Putamen (tissue), 1 donor: ENCODE measurements at regions not wholly inside any gene's neighbourhood (a gene's known extent, or its start where the extent isn't known, plus 50 kb on each side); places are given as distances from the start of the nearest gene placed in this dataset.
A peak's percentile ranks its signal among the peaks of the same experiment; 100 is the strongest.

Experiments
- DNase-seq: peaks from one replicate; pipeline ENCODE4 v3.0.0-alpha.2; 2016; ENCODE audit warnings: low spot score

DNA sequence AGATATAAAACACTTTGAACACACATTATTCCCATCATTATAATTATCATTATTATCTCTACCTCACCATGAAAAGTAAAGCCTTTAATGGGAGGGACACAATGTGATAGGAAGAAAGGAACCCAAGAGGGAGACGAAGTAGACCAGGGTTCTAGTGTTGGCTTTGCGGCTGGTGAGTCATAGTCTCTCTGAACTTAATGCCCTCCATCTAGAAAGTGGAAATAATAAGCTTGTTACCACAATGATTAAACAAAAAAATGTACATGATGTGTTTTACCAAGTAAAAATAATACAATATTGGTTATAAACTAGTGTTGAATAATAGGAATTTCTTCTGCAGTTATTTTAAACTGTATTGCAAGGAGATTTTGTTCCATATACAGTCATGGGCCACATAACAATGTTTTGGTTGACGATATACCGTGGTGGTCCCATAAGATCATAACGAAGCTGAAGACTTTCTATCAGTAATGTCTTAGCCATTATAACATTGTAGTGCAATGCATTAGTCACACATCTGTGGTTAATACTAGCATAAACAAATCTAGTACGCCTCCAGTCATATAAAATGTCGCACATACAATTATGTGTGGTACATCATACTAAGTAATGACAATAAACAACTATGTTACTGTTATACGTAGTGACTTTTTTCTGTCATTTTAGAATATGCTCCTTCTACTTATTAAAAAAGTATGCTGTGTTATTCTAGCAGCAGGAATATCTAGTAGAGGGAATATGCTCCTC lies 450.6 kb upstream of the SORCS1 start:
- no peak for DNase-seq

DNA sequence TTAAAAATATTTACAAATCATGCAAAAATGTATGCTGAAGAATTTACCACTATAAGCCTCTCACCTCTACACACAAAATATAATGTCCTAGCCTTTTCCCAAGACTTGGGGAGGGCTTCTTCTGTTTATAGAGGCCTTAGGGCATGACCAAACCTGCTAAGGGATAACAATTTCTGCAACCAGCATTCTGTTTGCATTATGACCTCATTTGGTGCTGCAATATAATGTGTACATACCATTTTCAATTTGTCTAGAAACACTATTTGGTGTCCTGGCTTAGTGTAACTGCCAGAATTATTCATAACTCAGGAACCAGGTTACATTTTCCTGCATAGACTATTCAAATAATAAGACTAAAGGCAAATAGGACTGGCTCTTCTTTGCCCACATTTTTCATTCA lies 446.6 kb upstream of the SORCS1 start:
- no peak for DNase-seq

DNA sequence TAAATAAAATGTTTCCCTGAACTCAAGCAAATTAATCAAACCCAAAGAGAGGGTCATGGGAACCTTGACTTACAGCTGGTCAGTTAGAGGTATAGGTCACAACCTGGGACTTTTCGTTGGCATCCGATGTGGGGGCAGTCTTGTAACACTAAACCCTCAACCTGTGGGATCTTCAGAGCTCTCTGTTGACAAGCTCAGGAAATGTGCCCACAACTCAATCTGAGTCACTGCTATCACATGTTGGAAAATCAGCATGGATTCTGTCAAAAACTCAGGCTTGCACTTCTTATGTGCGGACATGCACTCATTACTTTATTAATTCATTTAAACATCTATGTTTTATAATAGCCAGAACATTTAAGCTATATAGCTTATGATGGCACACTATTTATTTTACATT lies 424.6 kb upstream of the SORCS1 start:
- DNase-seq = no peak

DNA sequence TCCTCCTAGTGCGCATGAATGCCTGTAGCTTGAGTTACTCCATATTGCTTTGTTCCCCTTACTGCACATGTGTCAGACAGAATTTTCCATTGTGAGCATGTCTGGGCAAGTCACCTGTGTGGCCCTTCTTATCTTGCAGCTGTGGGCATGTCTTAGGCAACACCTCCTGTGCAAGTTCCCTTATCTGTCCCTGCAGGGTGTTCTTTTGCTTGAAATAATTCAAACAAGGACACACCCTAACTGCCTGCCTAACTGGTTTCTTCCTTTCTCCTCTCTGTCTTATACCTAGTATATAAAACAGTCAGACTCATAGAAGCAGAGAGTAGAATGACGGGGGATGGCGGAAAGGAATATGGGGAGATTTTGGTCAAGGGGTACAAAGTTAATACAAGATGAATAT lies 421.1 kb upstream of the SORCS1 start:
- DNase-seq = no peak

DNA sequence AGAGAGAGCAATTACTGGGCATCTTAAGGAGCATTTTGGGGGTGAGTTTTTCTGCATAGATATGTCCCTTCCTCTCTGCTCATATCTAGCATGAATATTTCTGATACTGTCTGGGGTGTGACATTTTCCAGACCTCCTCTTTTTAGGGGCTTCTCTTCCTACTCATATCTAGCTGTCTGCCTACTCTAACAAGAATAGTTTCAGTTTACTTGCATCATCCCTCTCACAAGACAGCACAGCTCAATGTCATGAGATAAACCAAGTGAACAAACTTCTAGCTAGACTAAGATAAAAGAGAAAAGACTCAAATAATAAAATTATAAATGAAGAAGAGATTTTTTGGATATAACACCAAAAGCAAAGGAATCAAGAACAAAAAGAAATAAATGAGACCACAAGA lies 419.5 kb upstream of the SORCS1 start:
- DNase-seq = no peak

DNA sequence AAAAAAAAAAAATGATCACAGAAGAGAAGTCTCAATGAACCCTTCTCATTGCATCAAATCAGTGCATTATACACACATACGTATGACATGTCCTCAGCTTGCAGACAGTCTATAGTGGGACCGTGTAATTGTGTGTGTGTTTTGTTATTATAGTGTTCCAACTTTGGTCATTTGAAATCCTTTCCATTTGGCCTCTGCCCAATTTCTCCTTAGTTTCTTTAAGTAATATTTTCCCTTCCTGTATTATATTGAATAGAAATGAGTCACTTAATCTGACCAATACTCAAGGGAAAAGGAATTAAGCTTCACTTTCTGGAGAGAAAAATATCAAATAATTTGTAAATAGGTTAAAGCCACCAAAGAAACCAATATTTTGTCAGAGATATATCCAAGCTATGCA lies 415.5 kb upstream of the SORCS1 start:
- no peak for DNase-seq

DNA sequence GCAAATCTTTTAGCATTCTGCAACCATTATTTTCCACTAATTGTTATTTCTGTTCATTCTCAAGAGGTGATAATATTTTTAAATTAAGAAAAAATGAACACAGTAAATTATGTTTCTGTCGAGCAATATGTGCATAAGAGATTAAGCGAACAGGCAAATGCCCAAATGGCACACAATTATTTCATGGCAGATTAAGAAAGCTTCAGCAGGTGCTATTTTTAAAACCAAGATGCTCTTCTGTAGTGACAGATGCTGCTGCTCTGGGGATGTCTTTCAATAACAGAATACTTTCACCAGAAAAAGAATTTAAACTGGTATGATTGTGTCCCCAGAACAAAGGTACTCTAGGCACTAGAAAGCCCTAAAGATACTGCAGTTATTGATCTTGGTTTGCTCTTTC lies 412.7 kb upstream of the SORCS1 start:
- DNase-seq = no peak

DNA sequence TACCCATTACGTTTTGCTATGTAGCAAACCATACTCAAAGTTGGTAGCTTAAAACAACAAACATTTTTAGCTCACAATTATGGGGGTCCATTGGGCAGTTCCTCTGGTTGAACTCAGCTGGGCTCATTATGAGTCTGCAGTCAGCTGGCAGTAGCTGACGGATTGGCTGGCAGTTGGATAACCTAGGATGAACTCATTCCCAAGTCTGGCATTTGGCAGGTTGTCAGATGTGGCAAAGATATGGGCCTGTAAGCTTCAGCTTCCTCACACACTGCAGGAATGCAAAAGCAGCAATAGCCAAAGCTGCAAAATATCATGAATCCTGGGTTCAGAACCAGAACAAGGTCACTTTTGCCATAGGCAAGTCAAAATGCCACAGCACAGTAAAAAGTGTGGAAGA lies 412.2 kb upstream of the SORCS1 start:
- DNase-seq = no peak

DNA sequence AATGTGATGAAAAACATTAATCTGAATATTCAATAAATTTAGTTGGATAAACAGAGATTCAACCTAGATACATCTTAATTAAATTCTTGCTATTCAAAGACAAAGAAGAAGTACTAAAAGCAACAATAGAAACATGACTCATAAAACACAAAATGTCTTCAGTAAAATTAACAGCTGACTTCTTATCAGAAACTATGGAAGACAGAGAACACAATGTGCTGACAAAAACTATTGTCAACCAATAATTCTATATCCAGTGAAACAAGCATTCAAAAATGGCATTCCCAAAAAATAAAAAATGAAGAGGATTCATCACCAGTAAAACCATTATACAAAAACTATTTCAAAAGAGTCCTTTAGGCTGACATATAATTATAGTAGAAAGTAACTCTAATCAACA lies 400.5 kb upstream of the SORCS1 start:
- DNase-seq = no peak

DNA sequence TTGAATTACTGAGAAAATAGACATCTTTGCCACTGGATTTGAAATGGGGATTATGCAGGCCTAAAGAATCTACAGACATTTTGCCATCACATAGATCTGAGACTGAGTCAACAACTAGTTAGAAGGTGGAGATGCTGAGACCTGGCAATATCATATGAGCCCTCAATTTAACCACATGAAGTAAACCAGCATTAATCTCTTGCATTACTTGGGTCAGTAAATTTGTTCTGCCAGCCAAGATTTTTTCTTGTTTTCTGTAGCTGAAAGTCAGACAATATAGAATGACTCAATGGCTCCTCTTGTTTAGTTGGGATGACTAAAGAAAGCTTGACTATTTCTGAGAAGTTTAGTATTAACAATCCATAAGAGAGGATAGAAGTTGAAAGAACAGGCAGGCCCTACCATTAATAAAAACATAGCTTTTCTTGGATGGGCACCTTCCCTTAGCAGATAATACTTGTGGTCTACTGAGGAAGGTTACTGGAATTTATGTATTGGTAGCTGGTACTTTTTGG lies 396.7 kb upstream of the SORCS1 start:
- DNase-seq = no peak

DNA sequence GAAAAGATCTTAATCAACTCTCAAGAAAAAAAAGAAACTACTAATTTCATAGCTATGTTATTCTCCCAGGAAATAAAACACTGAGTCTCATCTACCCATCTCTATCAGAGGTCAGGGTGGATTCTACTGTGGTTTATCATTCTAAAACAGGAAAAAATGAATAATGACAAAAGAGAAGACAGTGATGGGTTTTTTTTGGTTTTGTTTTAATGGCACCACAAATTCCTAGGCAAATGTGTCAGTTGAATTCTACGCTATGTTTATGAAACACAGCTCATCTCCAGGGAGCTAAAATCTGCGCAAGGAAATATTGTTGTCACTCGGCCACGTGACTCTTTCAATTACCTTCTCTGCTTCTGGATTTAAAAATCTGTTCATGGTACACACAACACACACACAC lies 393.4 kb upstream of the SORCS1 start:
- DNase-seq = no peak

DNA sequence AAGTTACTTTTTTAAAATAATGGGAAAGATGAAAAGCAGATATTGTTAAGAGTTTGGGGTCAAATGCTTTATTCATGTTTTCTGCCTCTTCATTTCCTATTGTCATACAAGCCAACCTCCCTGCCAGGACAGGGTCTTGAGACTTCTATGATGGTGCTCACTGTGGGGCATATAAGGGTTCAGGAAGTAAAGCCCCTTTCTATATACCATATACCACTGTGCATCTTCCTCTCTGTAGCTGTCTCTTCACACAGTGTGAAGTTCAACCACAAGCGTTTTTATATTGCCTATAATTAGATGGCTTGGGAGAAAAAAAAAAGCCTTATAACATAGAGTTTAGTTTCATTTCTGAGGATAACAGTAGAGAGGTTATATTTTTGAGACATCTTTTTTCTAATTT lies 389.8 kb upstream of the SORCS1 start:
- no peak for DNase-seq

DNA sequence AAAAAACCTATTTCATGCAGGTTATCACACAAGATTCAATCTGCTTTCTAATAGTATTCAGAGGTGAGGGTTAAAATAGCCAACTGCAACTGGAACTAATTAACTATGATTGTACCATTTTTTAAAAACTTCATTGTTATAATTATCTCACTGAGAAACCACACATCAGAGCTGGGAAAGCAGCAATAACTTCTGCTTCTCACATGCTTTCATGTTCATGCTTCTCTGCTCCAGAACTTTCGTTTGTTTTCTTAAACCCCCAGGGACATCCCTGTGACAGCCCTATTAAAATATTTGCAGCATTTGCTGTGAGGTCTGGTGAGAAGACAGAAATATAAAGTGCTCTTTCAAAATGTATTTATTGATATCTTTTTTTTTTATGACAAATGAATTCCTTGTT lies 389.0 kb upstream of the SORCS1 start:
- DNase-seq = no peak

DNA sequence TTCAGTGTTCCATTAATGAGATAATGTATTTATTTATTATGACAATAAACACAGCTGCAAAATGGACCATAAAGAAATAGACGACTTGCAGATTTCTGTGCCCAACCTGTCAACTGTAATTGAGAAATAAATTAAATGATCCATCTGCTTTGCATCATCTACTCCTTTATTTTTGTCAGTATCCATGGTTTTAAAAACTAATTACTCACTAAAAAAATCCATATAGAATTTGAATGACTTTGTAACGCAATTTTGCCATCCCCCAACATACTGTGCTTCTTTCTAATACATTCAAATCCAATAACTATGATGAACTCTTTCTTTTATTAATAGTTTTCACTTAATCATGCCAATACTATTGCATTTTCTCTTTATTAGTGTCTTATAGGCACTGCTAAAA lies 388.5 kb upstream of the SORCS1 start:
- DNase-seq = no peak

DNA sequence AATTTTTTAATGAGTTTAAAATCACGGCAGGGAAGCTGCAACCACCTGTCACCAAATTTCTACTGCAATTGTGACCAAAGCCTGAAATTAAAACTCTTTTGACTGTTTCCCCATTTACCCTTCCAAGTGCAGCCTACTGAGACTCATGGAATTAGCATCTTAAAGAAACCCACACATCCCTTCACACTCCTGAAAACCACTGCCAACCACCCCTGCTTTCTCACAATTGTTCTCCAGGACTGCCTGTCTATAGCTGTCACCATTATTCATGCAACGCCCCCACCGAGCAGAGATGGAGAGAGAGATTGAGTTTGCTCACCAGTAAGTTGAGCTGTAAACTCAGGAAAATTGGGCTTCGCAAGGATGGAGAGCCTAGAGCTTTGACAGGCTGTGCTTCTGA lies 383.8 kb upstream of the SORCS1 start:
- DNase-seq = peak; percentile 78

DNA sequence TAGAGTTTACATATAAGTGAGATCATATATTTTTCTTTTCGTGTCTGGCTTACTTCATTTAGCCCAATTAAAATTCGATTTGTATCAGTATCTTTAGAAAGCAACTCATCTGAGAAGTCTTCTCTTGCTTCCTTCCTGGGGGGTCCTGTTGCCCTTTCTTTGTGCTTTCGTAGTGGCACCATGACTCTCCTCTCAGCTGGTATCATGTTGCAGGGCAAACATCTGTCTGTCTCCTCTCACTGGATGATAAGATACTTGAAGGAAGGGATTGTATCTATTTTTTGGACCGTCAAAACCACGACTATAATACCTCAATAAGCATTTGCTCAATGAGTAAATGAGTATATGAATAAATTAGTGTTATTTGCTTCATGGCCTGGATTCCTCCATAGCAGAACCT lies 382.5 kb upstream of the SORCS1 start:
- no peak for DNase-seq

DNA sequence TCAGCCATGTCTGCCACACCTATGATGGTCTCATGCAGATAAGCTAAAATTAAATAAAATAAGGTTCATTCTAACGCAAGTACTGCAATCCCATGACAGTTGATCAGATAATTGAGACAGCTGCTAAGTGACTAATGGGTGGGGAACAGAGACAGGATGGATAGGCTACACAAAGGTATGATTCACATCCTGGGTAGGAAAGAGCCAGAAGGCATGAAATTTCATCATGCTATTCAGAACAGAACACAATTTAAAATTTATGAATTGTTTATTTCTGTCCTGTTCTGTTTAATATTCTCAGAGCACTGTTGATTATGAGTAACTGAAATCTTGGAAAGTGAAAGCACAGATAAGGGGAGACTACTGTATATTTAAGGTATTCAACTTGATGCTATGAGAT lies 381.8 kb upstream of the SORCS1 start:
- peak; percentile 57 for DNase-seq

DNA sequence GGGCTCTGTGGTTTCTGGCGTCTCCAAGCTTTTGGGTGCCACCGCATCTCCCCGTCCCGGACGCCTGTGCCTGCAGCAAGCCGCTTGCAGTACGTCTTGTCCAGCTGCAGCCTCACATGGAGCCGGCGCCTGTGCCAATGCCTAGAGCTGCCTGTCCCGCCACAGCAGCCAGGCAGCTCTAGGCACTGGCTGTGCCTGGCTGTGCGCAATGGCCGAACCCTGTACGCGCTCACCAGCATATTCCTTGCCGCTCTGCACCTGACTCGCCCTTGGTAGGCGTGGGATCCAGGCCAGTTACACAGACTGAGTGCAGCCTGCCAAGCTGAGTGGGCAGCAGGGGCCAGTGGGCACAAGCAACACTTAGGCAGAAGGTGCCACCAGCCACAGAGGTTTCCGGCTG lies 381.2 kb upstream of the SORCS1 start:
- DNase-seq = no peak

DNA sequence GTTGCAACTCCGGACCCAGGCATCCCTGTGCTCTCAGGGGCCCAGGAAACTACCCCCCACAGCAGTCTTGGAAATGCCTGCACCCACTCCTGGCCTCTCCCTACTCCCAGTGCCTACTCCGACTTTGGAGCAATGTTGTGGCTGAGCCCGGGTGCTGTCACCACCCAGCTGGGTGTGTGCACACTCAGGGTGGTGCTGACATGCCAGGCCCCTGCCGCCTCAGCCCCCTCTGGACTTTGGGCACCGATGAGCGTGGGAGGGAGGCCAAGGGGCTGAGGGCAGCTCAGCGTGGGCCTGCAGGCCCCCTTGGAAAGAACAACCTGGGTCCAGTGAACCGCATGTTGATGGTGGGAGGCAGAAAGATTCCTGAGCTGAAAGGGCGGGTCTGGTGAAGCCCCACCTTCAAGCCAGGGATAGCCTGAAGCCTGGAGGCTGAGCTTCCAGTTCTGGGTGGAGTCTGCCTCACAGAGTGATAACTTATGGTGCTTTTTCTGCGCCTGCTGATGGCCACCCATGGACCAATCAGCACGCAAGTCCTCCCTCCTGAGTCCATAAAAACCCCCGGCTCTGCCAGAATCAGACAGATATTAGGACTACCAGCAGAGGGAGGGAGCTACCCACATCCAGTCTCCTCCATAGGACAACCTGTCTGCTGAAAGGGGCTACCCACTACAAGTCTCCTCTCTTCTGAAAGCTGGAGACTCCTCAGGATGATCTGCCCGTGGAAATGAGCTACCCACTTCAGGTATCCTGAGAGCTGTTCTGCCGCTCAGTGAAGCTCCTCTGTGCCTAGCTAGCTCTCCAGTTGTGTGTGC lies 380.4 kb upstream of the SORCS1 start:
- no peak for DNase-seq

DNA sequence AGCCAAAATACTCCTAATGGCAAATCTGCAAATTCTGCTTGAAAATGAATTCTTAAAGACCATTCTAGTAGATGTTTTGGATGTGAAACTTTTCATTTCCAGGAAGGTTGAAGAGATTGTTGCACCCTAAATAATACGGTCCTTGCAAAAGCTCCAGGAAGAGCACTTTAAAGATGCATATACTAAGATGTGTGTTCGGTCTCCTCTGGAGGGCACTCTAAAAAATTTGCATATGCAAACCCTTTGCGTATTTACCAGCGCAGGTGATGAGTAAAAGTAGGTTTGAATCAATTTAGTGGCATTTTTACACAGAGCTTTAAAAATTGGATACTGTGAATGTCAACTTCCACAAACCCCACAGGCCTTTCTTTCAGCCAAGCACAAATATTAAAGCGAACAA lies 378.1 kb upstream of the SORCS1 start:
- no peak for DNase-seq

DNA sequence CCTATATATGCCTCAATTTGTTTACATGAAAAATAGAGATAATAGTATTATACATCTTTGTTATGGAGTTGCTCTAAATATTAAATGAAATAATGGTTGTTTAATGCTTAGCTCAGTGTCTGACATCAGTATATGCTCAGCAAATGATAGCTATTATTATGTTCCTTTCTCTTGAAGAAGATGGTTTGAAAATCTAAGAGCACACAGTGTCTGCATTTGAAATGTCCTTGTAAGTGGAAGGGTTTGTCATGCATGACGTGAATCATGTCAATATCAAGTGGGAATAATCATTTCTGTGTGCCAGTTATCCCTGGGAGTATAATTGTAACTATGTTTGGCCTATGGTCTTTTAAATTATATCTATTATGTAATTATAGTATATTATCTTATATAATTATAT lies 377.5 kb upstream of the SORCS1 start:
- DNase-seq = no peak

DNA sequence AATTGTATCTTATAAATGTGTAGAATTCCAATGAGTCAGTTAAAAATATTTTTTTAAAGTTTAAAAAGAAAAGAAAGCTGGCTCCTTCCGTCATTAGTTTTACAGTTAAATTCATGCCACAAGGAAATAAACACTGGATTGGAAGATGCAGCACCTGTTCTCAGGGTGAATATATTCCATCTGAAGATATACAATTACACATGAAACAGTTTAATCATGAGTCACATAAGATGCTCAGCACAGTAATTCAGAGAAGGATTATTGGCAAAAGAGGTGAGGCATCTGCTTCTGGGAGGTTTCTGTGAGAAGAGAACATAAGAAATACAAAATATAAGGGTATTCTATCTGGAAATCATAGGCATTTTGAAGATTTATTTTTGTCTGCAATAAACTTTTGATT lies 376.5 kb upstream of the SORCS1 start:
- no peak for DNase-seq

DNA sequence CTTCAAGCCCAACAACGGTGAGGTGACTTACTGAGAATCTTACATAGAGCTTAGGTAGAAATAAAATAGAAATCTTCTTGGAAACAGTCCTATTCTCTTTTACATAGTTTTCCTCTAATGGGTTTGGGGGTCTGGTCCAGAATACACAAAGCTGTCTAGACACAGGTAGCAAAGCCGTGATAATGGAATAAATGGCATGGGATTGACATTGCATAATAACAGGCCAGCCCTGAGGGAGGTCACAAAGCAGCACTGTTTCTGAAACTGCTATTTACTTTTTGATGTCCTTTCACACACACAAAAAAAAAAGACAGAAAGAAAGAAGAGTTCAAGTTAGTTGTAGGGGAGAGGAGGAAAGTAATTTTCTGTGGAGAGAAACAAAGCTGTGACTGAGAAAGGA lies 364.8 kb upstream of the SORCS1 start:
- DNase-seq = no peak

DNA sequence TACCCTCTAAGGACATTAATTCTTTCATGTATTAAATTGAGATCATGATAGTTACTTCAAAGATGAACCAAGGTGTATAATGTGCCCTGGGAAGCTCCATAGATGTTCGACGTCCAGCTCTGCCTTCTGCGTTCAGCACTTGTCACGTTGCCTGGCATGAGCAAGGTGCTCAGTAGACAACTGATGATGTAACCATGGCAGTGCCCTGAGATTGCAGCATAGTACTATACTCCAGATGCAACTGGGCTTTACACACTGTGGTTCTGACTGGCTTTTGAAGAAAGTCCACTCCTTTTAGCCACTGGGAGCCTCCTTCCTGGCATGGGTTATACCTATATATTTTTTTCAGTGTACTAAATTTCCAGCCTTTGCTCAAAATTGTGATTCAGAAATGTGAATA lies 355.8 kb upstream of the SORCS1 start:
- no peak for DNase-seq
